ENCODE measurements at regions not wholly inside any gene's neighbourhood (a gene's known extent, or its start where the extent isn't known, plus 50 kb on each side); places are given as distances from the start of the nearest gene placed in this dataset.

- DNase-seq = peak; percentile 38
Observed at GRCh38 chr10:69716711-69717560, 84.8 kb upstream of the COL13A1 start.

- no peak for DNase-seq
Observed at GRCh38 chr10:69718951-69719350, 82.8 kb upstream of the COL13A1 start.

GRCh38 chr10:69721690-69722310 lies 79.9 kb upstream of the COL13A1 start:
- no peak for DNase-seq

GRCh38 chr10:69723653-69724052 lies 78.1 kb upstream of the COL13A1 start:
- DNase-seq = no peak

- DNase-seq = no peak
Observed at GRCh38 chr10:69726850-69727249, 74.9 kb upstream of the COL13A1 start.

- DNase-seq = no peak
Observed at GRCh38 chr10:69728335-69728870, 73.3 kb upstream of the COL13A1 start.

GRCh38 chr10:69729326-69730048 lies 72.2 kb upstream of the COL13A1 start:
- DNase-seq = no peak

GRCh38 chr10:69730251-69731156 lies 71.2 kb upstream of the COL13A1 start:
- no peak for DNase-seq

GRCh38 chr10:69731184-69731583 lies 70.5 kb upstream of the COL13A1 start:
- DNase-seq = no peak

GRCh38 chr10:69731698-69732097 lies 70.0 kb upstream of the COL13A1 start:
- no peak for DNase-seq

- DNase-seq = no peak
Observed at GRCh38 chr10:69732147-69732825, 69.4 kb upstream of the COL13A1 start.

GRCh38 chr10:69732826-69733150 lies 68.9 kb upstream of the COL13A1 start:
- DNase-seq = no peak

- DNase-seq = no peak
Observed at GRCh38 chr10:69733791-69734261, 67.9 kb upstream of the COL13A1 start.

- no peak for DNase-seq
Observed at GRCh38 chr10:69734416-69734796, 67.3 kb upstream of the COL13A1 start.

- DNase-seq = no peak
Observed at GRCh38 chr10:69734797-69735468, 66.8 kb upstream of the COL13A1 start.

GRCh38 chr10:69736886-69737641 lies 64.6 kb upstream of the COL13A1 start:
- no peak for DNase-seq

- DNase-seq = no peak
Observed at GRCh38 chr10:69738071-69738470, 63.6 kb upstream of the COL13A1 start.

- DNase-seq = no peak
Observed at GRCh38 chr10:69738858-69739435, 62.8 kb upstream of the COL13A1 start.

- DNase-seq = no peak
Observed at GRCh38 chr10:69739634-69740033, 62.1 kb upstream of the COL13A1 start.

GRCh38 chr10:69740126-69740525 lies 61.6 kb upstream of the COL13A1 start:
- DNase-seq = no peak
